Skeletal muscle satellite cell (primary cell): ENCODE measurements at regions not wholly inside any gene's neighbourhood (a gene's known extent, or its start where the extent isn't known, plus 50 kb on each side); places are given as distances from the start of the nearest gene placed in this dataset.
"Not testable (repeated sequence)": the region's sequence is repeated elsewhere in the genome, so short reads cannot be mapped to it uniquely, and the experiment has no call there.

Experiments used
- H3K27me3 ChIP-seq: 2 replicates; pipeline ENCODE4 v1.7.0; 2013; ENCODE audit warnings: low read length; ENCODE audit not compliant: control insufficient read depth, insufficient read depth
- H3K36me3 ChIP-seq: 2 replicates; pipeline ENCODE4 v1.7.0; 2013; ENCODE audit warnings: mild to moderate bottlenecking, control low read depth, low read length; ENCODE audit not compliant: insufficient read depth
- H3K4me1 ChIP-seq: 2 replicates; pipeline ENCODE4 v1.7.0; 2013; ENCODE audit warnings: low read length; ENCODE audit not compliant: control insufficient read depth, insufficient read depth
- H3K4me2 ChIP-seq: 2 replicates; pipeline ENCODE4 v1.7.0; 2013; ENCODE audit warnings: mild to moderate bottlenecking, low read length
- H3K4me3 ChIP-seq: 2 replicates; pipeline ENCODE4 v1.7.0; 2013; ENCODE audit warnings: low read length
- H3K9ac ChIP-seq: 2 replicates; pipeline ENCODE4 v1.7.0; 2013; ENCODE audit warnings: mild to moderate bottlenecking, low read depth, low read length, moderate library complexity
- H3K9me3 ChIP-seq: replicated peaks from 2 replicates; pipeline ENCODE4 v1.7.0; 2013; ENCODE audit warnings: mild to moderate bottlenecking, control low read depth, low read length

DNA sequence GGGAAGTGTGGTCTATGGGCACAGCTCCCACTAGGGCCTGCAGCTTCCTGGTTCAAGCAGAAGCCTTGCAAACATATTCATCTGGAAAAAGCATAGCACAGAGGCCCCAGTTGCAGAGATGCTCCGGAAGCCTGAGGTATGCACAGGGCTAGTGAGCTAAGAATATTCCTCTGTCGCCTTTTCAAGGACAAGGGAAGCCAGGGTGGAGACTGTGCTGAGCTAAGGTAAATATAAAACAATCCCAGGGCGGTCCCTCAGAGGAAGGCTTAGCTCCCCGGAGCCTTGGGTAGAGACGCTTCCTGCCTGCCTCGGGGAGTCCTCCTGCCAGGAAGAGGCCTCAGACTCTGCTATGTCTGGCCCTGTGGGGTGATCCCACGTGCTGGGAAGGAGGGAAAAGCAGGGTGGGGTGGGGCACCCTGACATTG, 134.8 kb upstream of the FOXA2 start:
- no peaks in the 10 kb centered on the region for H3K36me3 ChIP-seq
- no peaks in the 10 kb centered on the region for H3K4me1 ChIP-seq
- H3K4me2 ChIP-seq, result no peak overlapping the region
- no peak overlapping the region for H3K9ac ChIP-seq
- H3K9me3 ChIP-seq, result no peaks in the 10 kb centered on the region
- H3K4me3 ChIP-seq, result no peak overlapping the region
- peaks cover 7% of the 10 kb centered on the region for H3K27me3 ChIP-seq

DNA sequence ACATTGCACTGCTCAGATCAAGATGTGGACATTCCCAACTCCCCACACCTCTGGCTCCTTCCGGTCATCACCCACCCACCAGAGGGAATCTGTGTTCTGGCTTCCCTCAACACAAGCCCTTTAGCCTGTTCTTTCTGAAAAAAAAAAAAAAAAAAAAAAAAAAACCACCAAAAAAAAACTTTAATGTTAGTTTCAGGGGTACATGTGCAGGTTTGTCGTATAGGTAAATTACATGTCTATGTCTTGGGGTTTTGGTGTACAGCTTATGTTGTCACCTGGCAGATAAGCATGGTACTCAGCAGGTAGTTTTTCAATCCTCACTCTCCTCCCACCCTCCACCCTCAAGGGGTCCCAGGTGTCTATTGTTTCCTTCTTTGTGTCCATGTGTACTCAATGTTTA, 135.8 kb upstream of the FOXA2 start:
- no peak overlapping the region for H3K4me3 ChIP-seq
- H3K27me3 ChIP-seq, result peaks cover 7% of the 10 kb centered on the region
- H3K9me3 ChIP-seq, result no peaks in the 10 kb centered on the region
- no peaks in the 10 kb centered on the region for H3K36me3 ChIP-seq
- no peak overlapping the region for H3K9ac ChIP-seq
- no peak overlapping the region for H3K4me2 ChIP-seq
- H3K4me1 ChIP-seq, result no peaks in the 10 kb centered on the region

DNA sequence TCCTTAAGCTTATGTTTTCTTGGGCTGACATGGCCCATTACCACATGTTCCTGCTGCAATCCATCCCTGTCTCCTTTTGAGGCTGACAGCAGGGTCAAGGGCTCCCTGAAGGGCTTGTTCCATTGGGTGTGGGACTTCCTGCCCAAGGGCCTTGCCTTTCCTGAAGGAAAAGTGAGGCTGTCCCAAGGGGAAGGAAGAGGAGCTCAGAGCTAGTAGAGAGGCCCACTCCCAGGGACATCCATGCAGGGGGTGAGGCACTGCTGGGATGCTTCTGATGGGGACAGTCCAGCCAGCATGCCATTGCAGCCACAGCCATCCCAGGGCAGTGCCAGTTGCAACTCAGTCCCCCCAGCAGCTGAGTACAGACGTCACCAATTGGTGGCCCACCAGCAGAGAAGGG, 138.4 kb upstream of the FOXA2 start:
- Histone ChIP-seq H3K4me1 (no peaks in the 10 kb centered on the region), H3K4me3 (no peak overlapping the region), H3K4me2 (no peak overlapping the region), H3K9ac (no peak overlapping the region), H3K27me3 (peaks cover 7% of the 10 kb centered on the region), H3K36me3 (no peaks in the 10 kb centered on the region), H3K9me3 (no peaks in the 10 kb centered on the region)

DNA sequence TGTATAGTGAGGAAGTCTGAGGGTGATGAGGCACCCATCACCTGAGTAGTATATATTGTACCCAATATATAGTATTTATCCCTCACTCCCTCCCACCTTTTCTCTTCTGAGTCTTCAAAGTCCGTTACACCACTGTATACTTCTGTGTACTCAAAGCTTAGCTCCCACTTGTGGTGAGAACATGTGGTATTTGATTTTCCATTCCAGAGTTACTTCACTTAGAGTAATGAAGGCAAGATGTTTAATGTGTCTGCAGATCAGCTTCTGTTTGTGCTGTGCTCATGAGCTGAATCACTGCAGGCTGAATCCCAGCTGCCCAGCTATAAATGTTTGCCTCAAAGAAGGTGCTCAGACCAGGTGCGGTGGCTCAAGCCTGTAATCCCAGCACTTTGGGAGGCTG, 139.3 kb upstream of the FOXA2 start:
- Histone ChIP-seq H3K4me2 (no peak overlapping the region), H3K4me3 (no peak overlapping the region), H3K27me3 (peaks cover 7% of the 10 kb centered on the region), H3K4me1 (no peaks in the 10 kb centered on the region), H3K9me3 (no peaks in the 10 kb centered on the region), H3K36me3 (no peaks in the 10 kb centered on the region), H3K9ac (no peak overlapping the region)

DNA sequence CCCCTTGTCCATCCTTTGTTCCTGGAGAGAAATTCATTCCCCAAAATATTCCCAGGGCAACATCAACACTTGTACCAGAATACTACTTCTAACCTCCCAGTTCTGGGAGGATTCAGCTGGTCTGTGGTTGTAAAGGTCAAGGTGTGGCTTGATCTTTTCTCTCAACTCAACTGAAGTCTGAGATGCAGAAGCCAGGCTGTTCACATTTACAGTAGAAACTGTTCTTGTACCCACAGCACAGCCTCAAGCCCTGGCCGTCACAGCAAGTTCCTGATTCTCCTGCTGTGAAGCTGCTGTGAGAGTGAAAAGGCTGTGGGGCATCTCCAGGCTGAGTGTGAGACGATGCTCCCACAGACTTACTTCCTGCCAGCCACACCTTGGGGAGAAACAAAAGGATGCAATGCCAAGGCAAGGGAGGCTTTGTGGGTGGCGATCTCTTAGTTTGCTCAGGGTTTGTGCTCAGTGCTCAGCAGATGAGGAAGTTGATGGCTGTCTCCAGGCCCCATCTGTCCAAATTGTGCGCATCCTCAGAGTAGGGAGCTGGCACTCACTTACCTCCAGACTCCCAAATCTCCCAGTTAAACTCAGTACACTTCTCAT, 143.9 kb upstream of the FOXA2 start:
- Histone ChIP-seq H3K4me3 (no peak overlapping the region), H3K4me1 (no peaks in the 10 kb centered on the region), H3K9me3 (no peaks in the 10 kb centered on the region)

DNA sequence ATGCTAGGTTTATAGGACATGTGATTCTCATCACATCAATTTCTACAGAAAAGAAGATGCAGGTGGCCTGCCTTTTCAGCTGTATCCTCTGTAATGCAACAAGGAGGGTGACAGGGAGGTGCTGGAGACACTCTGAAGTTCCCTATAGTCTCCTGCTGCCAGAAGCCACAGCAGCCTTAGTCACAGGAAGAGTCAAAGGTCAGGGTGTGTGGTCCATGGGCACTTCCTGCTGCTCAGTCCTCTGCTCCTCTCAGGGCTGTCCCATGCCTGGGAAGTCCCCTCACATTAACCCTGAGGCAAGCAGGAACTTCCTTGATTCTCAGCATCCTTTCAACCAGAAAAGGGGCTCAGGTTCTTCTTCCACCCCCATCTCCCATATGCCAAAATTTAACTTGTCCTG, 144.8 kb upstream of the FOXA2 start:
- H3K9me3 ChIP-seq, result no peaks in the 10 kb centered on the region
- H3K4me2 ChIP-seq, result no peak overlapping the region
- no peak overlapping the region for H3K4me3 ChIP-seq
- H3K27me3 ChIP-seq, result no peaks in the 10 kb centered on the region
- no peaks in the 10 kb centered on the region for H3K36me3 ChIP-seq
- H3K9ac ChIP-seq, result no peak overlapping the region
- no peaks in the 10 kb centered on the region for H3K4me1 ChIP-seq

More for the DNA sequence above, 143.9 kb upstream of the FOXA2 start:
- H3K9ac ChIP-seq, result no peak overlapping the region
- no peak overlapping the region for H3K4me2 ChIP-seq
- no peaks in the 10 kb centered on the region for H3K36me3 ChIP-seq
- H3K27me3 ChIP-seq, result peaks cover under 1% of the 10 kb centered on the region

DNA sequence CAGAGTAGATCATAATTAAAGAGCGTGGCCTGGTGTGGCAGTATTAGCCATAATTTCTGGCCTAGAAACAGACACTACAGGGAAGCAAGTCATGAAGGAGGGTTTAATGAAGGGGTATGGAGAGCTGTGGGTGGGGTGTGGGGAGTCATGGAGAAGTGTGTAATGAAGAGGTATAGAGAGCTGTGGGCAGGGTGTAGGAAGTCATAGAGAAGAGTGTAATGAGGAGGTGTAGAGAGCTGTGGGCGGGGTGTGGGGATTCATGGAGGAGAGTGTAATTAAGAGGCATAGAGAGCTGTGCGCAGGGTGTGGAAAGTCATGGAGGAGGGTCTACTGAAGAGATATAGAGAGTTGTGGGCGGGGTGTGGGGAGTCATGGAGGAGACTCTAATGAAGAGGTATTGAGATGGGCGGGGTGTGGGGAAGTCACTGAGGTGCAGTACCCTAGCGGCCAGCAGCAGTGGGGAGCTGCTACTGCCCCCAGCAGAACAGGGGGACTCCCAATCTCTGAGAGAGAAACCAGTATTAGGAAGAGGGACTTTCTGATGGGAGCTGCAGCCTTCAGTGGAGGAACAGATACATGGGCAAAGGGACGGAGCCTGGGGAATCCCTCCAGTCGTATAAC, 145.4 kb upstream of the FOXA2 start:
- Histone ChIP-seq H3K9ac (no peak overlapping the region), H3K4me3 (no peak overlapping the region), H3K27me3 (no peaks in the 10 kb centered on the region), H3K4me2 (no peak overlapping the region), H3K4me1 (no peaks in the 10 kb centered on the region), H3K36me3 (no peaks in the 10 kb centered on the region), H3K9me3 (no peaks in the 10 kb centered on the region)

DNA sequence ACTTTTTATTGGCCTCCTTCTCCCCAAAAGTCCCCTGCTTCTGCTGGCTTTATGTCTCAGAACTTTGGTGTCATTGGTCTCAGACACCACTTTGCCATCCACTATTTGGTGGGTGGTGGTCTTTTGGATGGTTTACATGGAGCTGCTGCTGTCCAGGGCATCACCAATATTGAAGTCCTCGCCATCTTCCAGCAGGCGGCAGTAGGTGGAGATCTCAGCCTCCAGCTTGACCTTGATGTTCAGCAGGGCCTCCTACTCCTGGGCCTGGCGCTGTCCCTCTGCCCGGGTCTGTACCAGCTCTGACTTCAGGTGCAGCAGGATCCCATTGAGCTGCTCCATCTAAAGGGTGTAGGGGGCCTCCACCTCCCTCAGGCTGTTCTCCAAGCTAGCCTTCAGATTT, 148.4 kb upstream of the FOXA2 start:
- Histone ChIP-seq H3K27me3 (no peaks in the 10 kb centered on the region), H3K9me3 (no peaks in the 10 kb centered on the region), H3K36me3 (no peaks in the 10 kb centered on the region), H3K4me3 (no peak overlapping the region), H3K4me2 (no peak overlapping the region), H3K9ac (no peak overlapping the region), H3K4me1 (no peaks in the 10 kb centered on the region)

DNA sequence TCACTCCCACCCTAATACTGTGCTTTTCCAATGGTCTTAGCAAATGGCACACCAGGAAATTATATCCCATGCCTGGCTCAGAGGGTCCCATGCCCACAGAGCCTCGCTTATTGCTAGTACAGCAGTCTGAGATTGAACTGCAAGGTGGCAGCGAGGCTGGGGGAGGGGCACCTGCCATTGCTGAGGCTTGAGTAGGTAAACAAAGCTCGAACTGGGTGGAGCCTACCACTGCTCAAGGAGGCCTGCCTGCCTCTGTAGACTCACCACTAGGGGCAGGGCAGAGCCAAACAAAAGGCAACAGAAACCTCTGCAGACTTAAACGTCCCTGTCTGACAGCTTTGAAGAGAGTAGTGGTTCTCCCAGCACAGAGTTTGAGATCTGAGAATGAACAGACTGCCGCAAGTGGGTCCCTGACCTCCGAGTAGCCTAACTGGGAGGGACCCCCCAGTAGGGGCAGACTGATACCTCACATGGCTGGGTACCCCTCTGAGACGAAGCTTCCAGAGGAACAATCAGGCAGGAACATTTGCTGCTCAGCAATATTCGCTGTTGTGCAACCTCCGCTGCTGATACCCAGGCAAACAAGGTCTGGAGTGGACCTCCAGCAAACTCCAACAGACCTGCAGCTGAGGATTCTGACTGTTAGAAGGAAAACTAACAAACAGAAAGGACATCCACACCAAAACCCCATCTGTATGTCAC, 150.7 kb upstream of the FOXA2 start:
- H3K36me3 ChIP-seq, H3K27me3 ChIP-seq, H3K4me3 ChIP-seq, H3K9me3 ChIP-seq, H3K9ac ChIP-seq, H3K4me1 ChIP-seq, H3K4me2 ChIP-seq: not testable (repeated sequence)

DNA sequence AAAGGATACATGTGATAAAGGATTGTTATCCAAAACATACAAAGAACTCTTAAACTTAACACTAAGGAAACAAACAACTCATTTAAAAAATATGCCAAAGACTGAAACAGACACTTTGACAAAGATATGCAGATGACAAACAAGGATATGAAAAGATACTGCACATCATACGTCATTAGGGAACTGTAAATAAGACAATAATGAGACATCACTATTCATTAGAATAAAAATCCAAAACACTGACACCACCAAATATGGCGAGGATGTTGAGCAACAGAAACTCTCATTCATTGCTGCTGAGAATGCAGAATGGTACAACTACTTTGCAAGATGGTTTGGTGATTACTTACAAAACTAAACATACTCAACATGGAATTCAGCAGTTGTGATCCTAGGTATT, 156.5 kb upstream of the FOXA2 start:
- no peak overlapping the region for H3K9ac ChIP-seq
- no peaks in the 10 kb centered on the region for H3K27me3 ChIP-seq
- no peak overlapping the region for H3K4me2 ChIP-seq
- no peaks in the 10 kb centered on the region for H3K4me1 ChIP-seq
- no peaks in the 10 kb centered on the region for H3K9me3 ChIP-seq
- no peak overlapping the region for H3K4me3 ChIP-seq
- H3K36me3 ChIP-seq, result no peaks in the 10 kb centered on the region

DNA sequence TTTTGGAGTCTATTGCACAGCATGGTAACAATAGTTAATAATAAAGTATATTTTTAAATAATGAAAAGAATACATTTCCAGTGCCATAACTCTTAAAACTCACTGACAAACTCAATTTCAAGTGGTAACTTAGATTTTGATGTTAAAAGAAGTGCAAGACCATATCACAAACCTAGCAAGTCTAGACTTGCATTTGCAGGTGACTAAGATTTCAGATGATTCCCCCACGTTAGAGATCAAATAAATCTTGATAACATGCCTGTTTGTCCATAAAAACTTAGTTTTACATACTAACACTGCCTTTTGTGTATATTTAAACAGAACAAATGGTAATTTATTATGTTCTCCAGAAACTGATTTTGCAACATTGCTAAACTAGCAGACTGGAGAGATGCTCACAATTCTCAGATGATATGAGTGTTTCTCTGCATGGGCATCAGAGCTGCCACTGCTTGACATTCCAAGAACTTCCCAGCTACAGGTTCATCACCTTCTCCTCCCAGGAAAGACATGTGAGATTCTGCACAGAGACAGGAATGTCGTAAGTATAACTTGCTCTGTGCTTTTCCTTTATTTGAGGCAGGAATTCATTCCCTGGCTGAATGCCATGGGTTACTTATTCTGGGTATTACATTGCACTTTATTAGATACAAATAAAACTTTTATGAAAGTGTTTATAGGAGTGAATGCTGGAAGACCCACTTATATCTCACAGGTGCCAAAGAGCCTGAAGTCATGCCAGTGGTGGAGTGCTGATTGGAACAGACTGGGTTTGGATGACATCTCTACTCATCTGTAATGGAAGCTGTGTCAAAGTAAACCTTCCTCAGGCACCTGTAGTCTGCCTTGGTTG, 160.2 kb upstream of the FOXA2 start:
- no peaks in the 10 kb centered on the region for H3K27me3 ChIP-seq
- H3K4me2 ChIP-seq, result no peak overlapping the region
- no peaks in the 10 kb centered on the region for H3K4me1 ChIP-seq
- H3K9me3 ChIP-seq, result no peaks in the 10 kb centered on the region
- H3K4me3 ChIP-seq, result no peak overlapping the region
- H3K36me3 ChIP-seq, result no peaks in the 10 kb centered on the region
- no peak overlapping the region for H3K9ac ChIP-seq
